ENCODE measurements at regions not wholly inside any gene's neighbourhood (a gene's known extent, or its start where the extent isn't known, plus 50 kb on each side); places are given as distances from the start of the nearest gene placed in this dataset.

DNA sequence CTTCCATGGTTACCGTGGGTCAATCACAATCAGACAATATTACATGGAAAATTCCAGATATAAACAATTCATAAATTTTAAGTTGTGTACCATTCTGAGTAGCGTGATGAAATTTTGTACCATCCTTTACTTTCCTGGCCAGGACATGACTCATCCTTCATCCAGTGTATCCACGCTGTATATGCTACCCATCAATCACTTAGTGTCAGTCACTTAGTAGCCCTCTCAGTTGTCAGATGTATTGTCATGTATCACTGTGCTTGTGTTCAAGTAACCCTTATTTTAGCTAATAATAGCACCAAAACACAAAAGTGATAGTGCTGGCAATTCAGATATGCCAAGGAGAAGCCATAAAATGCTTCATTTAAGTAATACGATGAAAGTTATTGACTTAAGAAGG is 282.6 kb downstream of the CPS1 start:
- no peaks in the 10 kb centered on the region for H3K27me3 ChIP-seq (ENCODE audit: control insufficient read depth in 4 of 4, insufficient read depth in 4 of 4, low read length in 3 of 4)
- no peaks in the 10 kb centered on the region for H3K4me1 ChIP-seq (ENCODE audit: control insufficient read depth in 4 of 4, insufficient read depth in 4 of 4, low read length in 3 of 4)
- no peak overlapping the region for H3K9ac ChIP-seq (ENCODE audit: low read depth in 1 of 2, low read length in 2 of 2)
- TF ChIP-seq YY1 (IDR thresholded peaks at IDR 0.05) (no peak), GABPA (IDR thresholded peaks at IDR 0.05 in 1 of 2, conservative IDR thresholded peaks at IDR 0.05 in 1 of 2) (no peak), RAD21 (IDR thresholded peaks at IDR 0.05) (no peak), FOXA2 (IDR thresholded peaks at IDR 0.05) (no peak), FOXA1 (IDR thresholded peaks at IDR 0.05) (no peak), HNF4A (conservative IDR thresholded peaks at IDR 0.05) (no peak), RXRA (IDR thresholded peaks at IDR 0.05) (no peak), SP1 (IDR thresholded peaks at IDR 0.05) (no peak), EGR1 (IDR thresholded peaks at IDR 0.05; ENCODE audit: low read depth in 2 of 2) (no peak)
- DNase-seq (ENCODE audit: low spot score), result no peak
- H3K4me3 ChIP-seq (ENCODE audit: low read depth in 1 of 3, low read length in 3 of 3), result no peak overlapping the region
- H3K36me3 ChIP-seq (ENCODE audit: control insufficient read depth in 4 of 4, insufficient read depth in 3 of 4, low read depth in 1 of 4, low read length in 3 of 4), result no peaks in the 10 kb centered on the region
- WGBS, result 82% methylated on average over 4 of the region's 4 CpGs
- no peaks in the 10 kb centered on the region for H3K9me3 ChIP-seq (ENCODE audit: control insufficient read depth in 4 of 4, low read length in 3 of 4)
- H3K27ac ChIP-seq (ENCODE audit: low read depth in 1 of 2, low read length in 2 of 2), result no peak overlapping the region

DNA sequence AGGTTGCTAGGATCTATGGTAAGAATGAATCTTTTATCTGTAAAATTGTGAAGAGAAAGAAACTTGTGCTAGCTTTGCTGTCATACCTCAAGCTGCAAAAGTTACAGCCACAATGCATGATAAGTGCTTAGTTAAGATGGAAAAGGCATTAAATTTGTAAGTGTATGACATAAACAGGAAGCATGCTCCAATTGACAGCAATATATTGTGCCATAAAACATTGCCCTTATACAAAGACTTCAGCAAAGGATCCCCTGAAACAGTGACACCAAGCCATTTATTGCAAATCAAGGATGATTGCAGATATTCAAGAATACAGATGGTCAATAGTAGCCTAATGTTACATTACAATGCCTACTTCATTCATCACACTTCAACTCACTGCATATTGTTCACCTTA is 283.1 kb downstream of the CPS1 start:
- Histone ChIP-seq H3K27me3 (ENCODE audit: control insufficient read depth in 4 of 4, insufficient read depth in 4 of 4, low read length in 3 of 4) (no peaks in the 10 kb centered on the region), H3K9me3 (ENCODE audit: control insufficient read depth in 4 of 4, low read length in 3 of 4) (no peaks in the 10 kb centered on the region), H3K9ac (ENCODE audit: low read depth in 1 of 2, low read length in 2 of 2) (no peak overlapping the region), H3K27ac (ENCODE audit: low read depth in 1 of 2, low read length in 2 of 2) (no peak overlapping the region), H3K36me3 (ENCODE audit: control insufficient read depth in 4 of 4, insufficient read depth in 3 of 4, low read depth in 1 of 4, low read length in 3 of 4) (no peaks in the 10 kb centered on the region), H3K4me1 (ENCODE audit: control insufficient read depth in 4 of 4, insufficient read depth in 4 of 4, low read length in 3 of 4) (no peaks in the 10 kb centered on the region), H3K4me3 (ENCODE audit: low read depth in 1 of 3, low read length in 3 of 3) (no peak overlapping the region)
- TF ChIP-seq, protein P1, sequence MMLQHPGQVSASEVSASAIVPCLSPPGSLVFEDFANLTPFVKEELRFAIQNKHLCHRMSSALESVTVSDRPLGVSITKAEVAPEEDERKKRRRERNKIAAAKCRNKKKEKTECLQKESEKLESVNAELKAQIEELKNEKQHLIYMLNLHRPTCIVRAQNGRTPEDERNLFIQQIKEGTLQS (IDR thresholded peaks at IDR 0.05), result no peak
- TF ChIP-seq SP1 (IDR thresholded peaks at IDR 0.05) (no peak), JUND (IDR thresholded peaks at IDR 0.05) (no peak)
- DNase-seq (ENCODE audit: low spot score), result no peak

DNA sequence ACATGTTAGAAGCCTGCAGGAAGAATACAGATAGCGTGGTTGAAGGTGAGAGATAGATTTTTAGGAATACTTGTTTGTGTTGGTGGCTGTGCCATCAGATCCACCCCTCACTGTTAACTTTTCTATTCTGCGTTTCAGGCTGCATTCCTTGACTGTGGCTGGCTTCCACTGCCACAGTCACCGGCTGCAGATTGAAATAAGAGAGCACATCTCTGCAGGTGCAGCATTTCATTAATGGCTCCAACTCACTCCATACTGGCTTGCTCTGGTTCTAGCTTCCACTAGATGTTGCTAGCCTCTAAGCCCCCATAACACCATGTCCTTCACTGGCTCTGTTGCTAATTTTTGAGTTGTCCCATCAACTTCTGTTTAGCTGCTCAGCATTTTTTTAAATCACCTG is 286.5 kb downstream of the CPS1 start:
- no peak overlapping the region for H3K4me3 ChIP-seq (ENCODE audit: low read depth in 1 of 3, low read length in 3 of 3)
- no peaks in the 10 kb centered on the region for H3K27me3 ChIP-seq (ENCODE audit: control insufficient read depth in 4 of 4, insufficient read depth in 4 of 4, low read length in 3 of 4)
- no peak overlapping the region for H3K27ac ChIP-seq (ENCODE audit: low read depth in 1 of 2, low read length in 2 of 2)
- no peaks in the 10 kb centered on the region for H3K9me3 ChIP-seq (ENCODE audit: control insufficient read depth in 4 of 4, low read length in 3 of 4)
- TF ChIP-seq HNF4A (conservative IDR thresholded peaks at IDR 0.05) (no peak), RAD21 (IDR thresholded peaks at IDR 0.05) (no peak), FOXA1 (IDR thresholded peaks at IDR 0.05) (no peak), NR2F2 (IDR thresholded peaks at IDR 0.05) (no peak), GABPA (IDR thresholded peaks at IDR 0.05 in 1 of 2, conservative IDR thresholded peaks at IDR 0.05 in 1 of 2) (no peak)
- TF ChIP-seq, protein P2, sequence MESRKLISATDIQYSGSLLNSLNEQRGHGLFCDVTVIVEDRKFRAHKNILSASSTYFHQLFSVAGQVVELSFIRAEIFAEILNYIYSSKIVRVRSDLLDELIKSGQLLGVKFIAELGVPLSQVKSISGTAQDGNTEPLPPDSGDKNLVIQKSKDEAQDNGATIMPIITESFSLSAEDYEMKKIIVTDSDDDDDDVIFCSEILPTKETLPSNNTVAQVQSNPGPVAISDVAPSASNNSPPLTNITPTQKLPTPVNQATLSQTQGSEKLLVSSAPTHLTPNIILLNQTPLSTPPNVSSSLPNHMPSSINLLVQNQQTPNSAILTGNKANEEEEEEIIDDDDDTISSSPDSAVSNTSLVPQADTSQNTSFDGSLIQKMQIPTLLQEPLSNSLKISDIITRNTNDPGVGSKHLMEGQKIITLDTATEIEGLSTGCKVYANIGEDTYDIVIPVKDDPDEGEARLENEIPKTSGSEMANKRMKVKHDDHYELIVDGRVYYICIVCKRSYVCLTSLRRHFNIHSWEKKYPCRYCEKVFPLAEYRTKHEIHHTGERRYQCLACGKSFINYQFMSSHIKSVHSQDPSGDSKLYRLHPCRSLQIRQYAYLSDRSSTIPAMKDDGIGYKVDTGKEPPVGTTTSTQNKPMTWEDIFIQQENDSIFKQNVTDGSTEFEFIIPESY (IDR thresholded peaks at IDR 0.05), result no peak
- TF ChIP-seq, protein P3, sequence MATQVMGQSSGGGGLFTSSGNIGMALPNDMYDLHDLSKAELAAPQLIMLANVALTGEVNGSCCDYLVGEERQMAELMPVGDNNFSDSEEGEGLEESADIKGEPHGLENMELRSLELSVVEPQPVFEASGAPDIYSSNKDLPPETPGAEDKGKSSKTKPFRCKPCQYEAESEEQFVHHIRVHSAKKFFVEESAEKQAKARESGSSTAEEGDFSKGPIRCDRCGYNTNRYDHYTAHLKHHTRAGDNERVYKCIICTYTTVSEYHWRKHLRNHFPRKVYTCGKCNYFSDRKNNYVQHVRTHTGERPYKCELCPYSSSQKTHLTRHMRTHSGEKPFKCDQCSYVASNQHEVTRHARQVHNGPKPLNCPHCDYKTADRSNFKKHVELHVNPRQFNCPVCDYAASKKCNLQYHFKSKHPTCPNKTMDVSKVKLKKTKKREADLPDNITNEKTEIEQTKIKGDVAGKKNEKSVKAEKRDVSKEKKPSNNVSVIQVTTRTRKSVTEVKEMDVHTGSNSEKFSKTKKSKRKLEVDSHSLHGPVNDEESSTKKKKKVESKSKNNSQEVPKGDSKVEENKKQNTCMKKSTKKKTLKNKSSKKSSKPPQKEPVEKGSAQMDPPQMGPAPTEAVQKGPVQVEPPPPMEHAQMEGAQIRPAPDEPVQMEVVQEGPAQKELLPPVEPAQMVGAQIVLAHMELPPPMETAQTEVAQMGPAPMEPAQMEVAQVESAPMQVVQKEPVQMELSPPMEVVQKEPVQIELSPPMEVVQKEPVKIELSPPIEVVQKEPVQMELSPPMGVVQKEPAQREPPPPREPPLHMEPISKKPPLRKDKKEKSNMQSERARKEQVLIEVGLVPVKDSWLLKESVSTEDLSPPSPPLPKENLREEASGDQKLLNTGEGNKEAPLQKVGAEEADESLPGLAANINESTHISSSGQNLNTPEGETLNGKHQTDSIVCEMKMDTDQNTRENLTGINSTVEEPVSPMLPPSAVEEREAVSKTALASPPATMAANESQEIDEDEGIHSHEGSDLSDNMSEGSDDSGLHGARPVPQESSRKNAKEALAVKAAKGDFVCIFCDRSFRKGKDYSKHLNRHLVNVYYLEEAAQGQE (IDR thresholded peaks at IDR 0.05), result no peak
- TF ChIP-seq, protein P1 (IDR thresholded peaks at IDR 0.05), result no peak
- TF ChIP-seq, protein P4, sequence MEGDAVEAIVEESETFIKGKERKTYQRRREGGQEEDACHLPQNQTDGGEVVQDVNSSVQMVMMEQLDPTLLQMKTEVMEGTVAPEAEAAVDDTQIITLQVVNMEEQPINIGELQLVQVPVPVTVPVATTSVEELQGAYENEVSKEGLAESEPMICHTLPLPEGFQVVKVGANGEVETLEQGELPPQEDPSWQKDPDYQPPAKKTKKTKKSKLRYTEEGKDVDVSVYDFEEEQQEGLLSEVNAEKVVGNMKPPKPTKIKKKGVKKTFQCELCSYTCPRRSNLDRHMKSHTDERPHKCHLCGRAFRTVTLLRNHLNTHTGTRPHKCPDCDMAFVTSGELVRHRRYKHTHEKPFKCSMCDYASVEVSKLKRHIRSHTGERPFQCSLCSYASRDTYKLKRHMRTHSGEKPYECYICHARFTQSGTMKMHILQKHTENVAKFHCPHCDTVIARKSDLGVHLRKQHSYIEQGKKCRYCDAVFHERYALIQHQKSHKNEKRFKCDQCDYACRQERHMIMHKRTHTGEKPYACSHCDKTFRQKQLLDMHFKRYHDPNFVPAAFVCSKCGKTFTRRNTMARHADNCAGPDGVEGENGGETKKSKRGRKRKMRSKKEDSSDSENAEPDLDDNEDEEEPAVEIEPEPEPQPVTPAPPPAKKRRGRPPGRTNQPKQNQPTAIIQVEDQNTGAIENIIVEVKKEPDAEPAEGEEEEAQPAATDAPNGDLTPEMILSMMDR (IDR thresholded peaks at IDR 0.05; ENCODE audit: low read depth, low read length, missing input control), result no peak
- no peak overlapping the region for H3K9ac ChIP-seq (ENCODE audit: low read depth in 1 of 2, low read length in 2 of 2)
- no peak for DNase-seq (ENCODE audit: low spot score)
- 72% methylated on average over 3 of the region's 3 CpGs for WGBS
- H3K4me1 ChIP-seq (ENCODE audit: control insufficient read depth in 4 of 4, insufficient read depth in 4 of 4, low read length in 3 of 4), result no peaks in the 10 kb centered on the region
- no peaks in the 10 kb centered on the region for H3K36me3 ChIP-seq (ENCODE audit: control insufficient read depth in 4 of 4, insufficient read depth in 3 of 4, low read depth in 1 of 4, low read length in 3 of 4)

Measured in liver (tissue), 8 donors.